ENCODE measurements at regions not wholly inside any gene's neighbourhood (a gene's known extent, or its start where the extent isn't known, plus 50 kb on each side); places are given as distances from the start of the nearest gene placed in this dataset.
A peak's percentile ranks its signal among the peaks of the same experiment; 100 is the strongest.
"Not testable (repeated sequence)": the region's sequence is repeated elsewhere in the genome, so short reads cannot be mapped to it uniquely, and the experiment has no call there.

DNA sequence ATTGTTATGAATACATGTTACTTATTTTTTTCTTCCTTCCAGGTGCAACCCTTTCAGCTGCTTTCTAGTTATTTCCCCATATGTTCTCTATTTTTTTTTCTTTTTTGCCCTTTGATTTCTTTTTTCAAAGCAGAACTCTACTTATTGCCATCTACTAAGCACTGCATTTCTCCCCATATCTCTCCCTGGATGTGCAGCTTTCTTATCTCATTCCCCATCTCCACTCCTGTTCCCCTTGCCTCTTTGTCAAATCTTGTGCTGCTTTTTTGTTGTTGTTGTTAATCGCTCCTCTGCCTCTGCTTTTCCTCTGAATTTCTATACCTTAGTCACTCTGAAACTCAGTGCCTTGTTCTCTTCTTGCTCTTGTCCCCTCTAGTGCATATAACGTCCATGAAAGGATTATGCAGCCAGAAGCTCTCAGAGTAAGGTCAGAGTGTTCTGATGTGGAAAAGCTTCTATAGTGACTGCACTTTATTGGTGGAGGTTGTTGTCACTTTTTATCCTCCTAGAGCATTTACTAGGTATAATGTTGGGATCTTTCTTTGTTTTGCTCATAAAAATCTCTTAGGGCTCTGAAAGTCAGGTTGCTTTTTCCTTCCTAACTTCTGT is 51.1 kb upstream of the JADE1 start:
- H3K36me3 Mint-ChIP-seq = no peaks in the 10 kb centered on the region
- intact Hi-C loops (cut with micrococcal nuclease) = no loop called here
- H3K4me1 ChIP-seq (ENCODE audit: control insufficient read depth in 2 of 2, insufficient read depth in 2 of 2, low read length in 2 of 2) = no peaks in the 10 kb centered on the region
- H3K9me3 ChIP-seq (ENCODE audit: control insufficient read depth in 2 of 3, low read length in 3 of 3) = no peaks in the 10 kb centered on the region
- H3K36me3 ChIP-seq (ENCODE audit: control insufficient read depth in 2 of 3, insufficient read depth in 3 of 3, low read length in 3 of 3) = no peaks in the 10 kb centered on the region
- no peak overlapping the region for H3K27ac Mint-ChIP-seq
- ChIA-PET POLR2A (no interaction called here), CTCF (no interaction called here)
- H3K4me3 ChIP-seq (ENCODE audit: low read length) = no peak overlapping the region
- DNase-seq (no peak), ATAC-seq (no peak)
- H3K27me3 Mint-ChIP-seq = peaks cover 0 to 3% (median 0%) of the 10 kb centered on the region in 5 donors
- H3K4me1 Mint-ChIP-seq = peaks cover 0 to 7% (median 0%) of the 10 kb centered on the region in 7 donors
- H3K27me3 ChIP-seq (ENCODE audit: control insufficient read depth in 2 of 2, insufficient read depth in 2 of 2, low read length in 2 of 2) = no peaks in the 10 kb centered on the region
- H3K4me3 Mint-ChIP-seq = no peak overlapping the region
- H3K9me3 Mint-ChIP-seq = no peaks in the 10 kb centered on the region
- H3K27ac ChIP-seq (ENCODE audit: low read depth, low read length) = no peak overlapping the region

GRCh38 chr4:128757712-128758111 is 51.8 kb upstream of the JADE1 start:
- Histone ChIP-seq H3K4me3 (ENCODE audit: low read length) (no peak overlapping the region), H3K27ac (ENCODE audit: low read depth, low read length) (no peak overlapping the region), H3K36me3 (ENCODE audit: control insufficient read depth in 2 of 3, insufficient read depth in 3 of 3, low read length in 3 of 3) (no peaks in the 10 kb centered on the region), H3K27me3 (ENCODE audit: control insufficient read depth in 2 of 2, insufficient read depth in 2 of 2, low read length in 2 of 2) (no peaks in the 10 kb centered on the region), H3K9me3 (ENCODE audit: control insufficient read depth in 2 of 3, low read length in 3 of 3) (no peaks in the 10 kb centered on the region), H3K4me1 (ENCODE audit: control insufficient read depth in 2 of 2, insufficient read depth in 2 of 2, low read length in 2 of 2) (no peaks in the 10 kb centered on the region)
- H3K4me1 Mint-ChIP-seq = peaks cover 0 to 7% (median 0%) of the 10 kb centered on the region in 7 donors
- H3K9me3 Mint-ChIP-seq = no peaks in the 10 kb centered on the region
- intact Hi-C loops (cut with micrococcal nuclease) = no loop called here
- DNase-seq (no peak), ATAC-seq (no peak)
- no peak overlapping the region for H3K27ac Mint-ChIP-seq
- H3K4me3 Mint-ChIP-seq = no peak overlapping the region
- ChIA-PET CTCF (no interaction called here), POLR2A (no interaction called here)
- H3K36me3 Mint-ChIP-seq = no peaks in the 10 kb centered on the region
- H3K27me3 Mint-ChIP-seq = peaks cover 0 to 3% (median 0%) of the 10 kb centered on the region in 5 donors

- H3K36me3 ChIP-seq (ENCODE audit: control insufficient read depth in 2 of 3, insufficient read depth in 3 of 3, low read length in 3 of 3) = no peaks in the 10 kb centered on the region
- Mint-ChIP-seq H3K9me3 (no peaks in the 10 kb centered on the region), H3K4me1 (no peaks in the 10 kb centered on the region), H3K4me3 (no peak overlapping the region), H3K27ac (no peak overlapping the region), H3K27me3 (no peaks in the 10 kb centered on the region), H3K36me3 (no peaks in the 10 kb centered on the region)
- no peak for DNase-seq
- no peaks in the 10 kb centered on the region for H3K9me3 ChIP-seq (ENCODE audit: control insufficient read depth in 2 of 3, low read length in 3 of 3)
- no peaks in the 10 kb centered on the region for H3K4me1 ChIP-seq (ENCODE audit: control insufficient read depth in 2 of 2, insufficient read depth in 2 of 2, low read length in 2 of 2)
- ChIA-PET POLR2A (no interaction called here), CTCF (no interaction called here)
- H3K27ac ChIP-seq (ENCODE audit: low read depth, low read length) = no peak overlapping the region
- intact Hi-C loops (cut with micrococcal nuclease) = no loop called here
- no peak for ATAC-seq
- H3K27me3 ChIP-seq (ENCODE audit: control insufficient read depth in 2 of 2, insufficient read depth in 2 of 2, low read length in 2 of 2) = no peaks in the 10 kb centered on the region
- H3K4me3 ChIP-seq (ENCODE audit: low read length) = no peak overlapping the region
Observed at GRCh38 chr4:128751354-128751753, 58.1 kb upstream of the JADE1 start.

- H3K4me3 Mint-ChIP-seq; H3K27me3 Mint-ChIP-seq; H3K36me3 Mint-ChIP-seq; H3K36me3 ChIP-seq (ENCODE audit: control insufficient read depth in 2 of 3, insufficient read depth in 3 of 3, low read length in 3 of 3); H3K27ac Mint-ChIP-seq; H3K9me3 ChIP-seq (ENCODE audit: control insufficient read depth in 2 of 3, low read length in 3 of 3); H3K4me3 ChIP-seq (ENCODE audit: low read length); intact Hi-C loops (cut with micrococcal nuclease); H3K27ac ChIP-seq (ENCODE audit: low read depth, low read length); DNase-seq; POLR2A ChIA-PET; CTCF ChIA-PET; ATAC-seq; H3K4me1 Mint-ChIP-seq; H3K27me3 ChIP-seq (ENCODE audit: control insufficient read depth in 2 of 2, insufficient read depth in 2 of 2, low read length in 2 of 2); H3K4me1 ChIP-seq (ENCODE audit: control insufficient read depth in 2 of 2, insufficient read depth in 2 of 2, low read length in 2 of 2); H3K9me3 Mint-ChIP-seq: not testable (repeated sequence)
Observed at GRCh38 chr4:128741748-128742147, 67.8 kb upstream of the JADE1 start.

DNA sequence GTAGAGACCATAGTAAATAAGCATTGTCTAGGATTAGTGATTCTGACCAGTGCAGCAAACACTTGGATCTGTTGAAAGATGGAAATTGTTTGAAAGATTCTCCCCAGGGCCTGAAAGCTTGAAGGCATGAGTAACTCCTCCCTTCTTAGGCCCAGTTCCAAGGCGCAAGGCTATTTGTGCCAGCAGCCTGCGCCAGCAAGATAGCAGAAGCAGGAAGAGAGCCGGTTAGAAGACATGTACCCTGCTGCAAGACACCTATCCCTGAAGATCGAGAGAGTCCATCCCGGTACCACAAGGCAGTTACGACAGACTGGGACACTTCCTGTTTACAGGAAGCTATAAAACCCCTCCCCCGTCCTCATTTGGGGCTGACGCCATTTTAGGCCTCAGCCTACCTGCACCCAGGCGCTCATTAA is 72.4 kb upstream of the JADE1 start:
- DNase-seq (no peak), ATAC-seq (no peak)
- Mint-ChIP-seq H3K4me3 (no peak overlapping the region), H3K9me3 (peaks cover 0 to 2% (median 0%) of the 10 kb centered on the region in 11 donors), H3K27ac (peak overlapping the region in 2 of 9 donors; percentile 25 to 57), H3K36me3 (no peaks in the 10 kb centered on the region), H3K27me3 (no peaks in the 10 kb centered on the region), H3K4me1 (peaks cover 0 to 3% (median 0%) of the 10 kb centered on the region in 7 donors)
- no peaks in the 10 kb centered on the region for H3K27me3 ChIP-seq (ENCODE audit: control insufficient read depth in 2 of 2, insufficient read depth in 2 of 2, low read length in 2 of 2)
- no peaks in the 10 kb centered on the region for H3K36me3 ChIP-seq (ENCODE audit: control insufficient read depth in 2 of 3, insufficient read depth in 3 of 3, low read length in 3 of 3)
- no peak overlapping the region for H3K27ac ChIP-seq (ENCODE audit: low read depth, low read length)
- H3K9me3 ChIP-seq (ENCODE audit: control insufficient read depth in 2 of 3, low read length in 3 of 3) = no peaks in the 10 kb centered on the region
- H3K4me3 ChIP-seq (ENCODE audit: low read length) = no peak overlapping the region
- H3K4me1 ChIP-seq (ENCODE audit: control insufficient read depth in 2 of 2, insufficient read depth in 2 of 2, low read length in 2 of 2) = no peaks in the 10 kb centered on the region
- POLR2A ChIA-PET = interaction anchor here (0.6 kb wide), 1 partner anchor 23 kb away, joined by 4 read pairs; no protein-coding TSS in a partner anchor
- CTCF ChIA-PET = no interaction called here
- intact Hi-C loops (cut with micrococcal nuclease) = no loop called here

GRCh38 chr4:128735714-128736113 is 73.8 kb upstream of the JADE1 start:
- intact Hi-C loops (cut with micrococcal nuclease) = no loop called here
- Mint-ChIP-seq H3K27me3 (no peaks in the 10 kb centered on the region), H3K4me1 (peaks cover 0 to 3% (median 0%) of the 10 kb centered on the region in 7 donors), H3K4me3 (no peak overlapping the region), H3K36me3 (no peaks in the 10 kb centered on the region), H3K9me3 (peaks cover 0 to 2% (median 0%) of the 10 kb centered on the region in 11 donors), H3K27ac (no peak overlapping the region)
- POLR2A ChIA-PET = no interaction called here
- no peak overlapping the region for H3K4me3 ChIP-seq (ENCODE audit: low read length)
- no peaks in the 10 kb centered on the region for H3K27me3 ChIP-seq (ENCODE audit: control insufficient read depth in 2 of 2, insufficient read depth in 2 of 2, low read length in 2 of 2)
- no peak for DNase-seq
- H3K9me3 ChIP-seq (ENCODE audit: control insufficient read depth in 2 of 3, low read length in 3 of 3) = no peaks in the 10 kb centered on the region
- ATAC-seq = no peak
- H3K4me1 ChIP-seq (ENCODE audit: control insufficient read depth in 2 of 2, insufficient read depth in 2 of 2, low read length in 2 of 2) = no peaks in the 10 kb centered on the region
- CTCF ChIA-PET = no interaction called here
- H3K27ac ChIP-seq (ENCODE audit: low read depth, low read length) = no peak overlapping the region
- no peaks in the 10 kb centered on the region for H3K36me3 ChIP-seq (ENCODE audit: control insufficient read depth in 2 of 3, insufficient read depth in 3 of 3, low read length in 3 of 3)

DNA sequence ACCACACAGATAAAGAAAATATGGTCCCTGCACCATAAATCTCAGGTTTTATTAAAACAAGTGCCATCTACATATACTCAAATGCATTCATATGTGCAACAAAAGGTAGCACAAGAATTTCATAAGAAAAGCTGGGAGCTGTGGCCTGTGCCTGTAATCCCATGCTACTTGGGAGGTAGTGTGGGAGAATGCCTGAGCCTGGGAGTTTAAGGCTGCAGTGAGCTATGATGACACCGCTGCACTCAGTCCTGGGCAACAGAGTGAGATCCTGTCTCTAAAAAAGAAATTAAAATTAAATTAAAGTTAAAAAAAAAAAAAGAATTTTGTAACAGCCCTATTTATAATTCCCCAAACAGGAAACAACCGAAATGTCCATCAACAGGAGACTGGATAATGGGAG is 81.3 kb upstream of the JADE1 start:
- H3K27ac Mint-ChIP-seq = no peak overlapping the region
- ChIA-PET CTCF (no interaction called here), POLR2A (no interaction called here)
- DNase-seq (no peak), ATAC-seq (no peak)
- no peaks in the 10 kb centered on the region for H3K27me3 Mint-ChIP-seq
- Histone ChIP-seq H3K4me1 (ENCODE audit: control insufficient read depth in 2 of 2, insufficient read depth in 2 of 2, low read length in 2 of 2) (no peaks in the 10 kb centered on the region), H3K36me3 (ENCODE audit: control insufficient read depth in 2 of 3, insufficient read depth in 3 of 3, low read length in 3 of 3) (no peaks in the 10 kb centered on the region), H3K9me3 (ENCODE audit: control insufficient read depth in 2 of 3, low read length in 3 of 3) (no peaks in the 10 kb centered on the region), H3K27ac (ENCODE audit: low read depth, low read length) (no peak overlapping the region), H3K27me3 (ENCODE audit: control insufficient read depth in 2 of 2, insufficient read depth in 2 of 2, low read length in 2 of 2) (no peaks in the 10 kb centered on the region), H3K4me3 (ENCODE audit: low read length) (no peak overlapping the region)
- intact Hi-C loops (cut with micrococcal nuclease) = no loop called here
- no peaks in the 10 kb centered on the region for H3K9me3 Mint-ChIP-seq
- H3K36me3 Mint-ChIP-seq = no peaks in the 10 kb centered on the region
- no peak overlapping the region for H3K4me3 Mint-ChIP-seq
- H3K4me1 Mint-ChIP-seq = no peaks in the 10 kb centered on the region

Measured in naive thymus-derived CD4-positive, alpha-beta T cell (primary cell).